Hematopoietic multipotent progenitor cell treated with erythropoietin and hydrocortisone succinate and interleukin-3 and kit ligand, for 17 days (in vitro differentiated cells): ENCODE measurements at regions not wholly inside any gene's neighbourhood (a gene's known extent, or its start where the extent isn't known, plus 50 kb on each side); places are given as distances from the start of the nearest gene placed in this dataset.
"Not testable (repeated sequence)": the region's sequence is repeated elsewhere in the genome, so short reads cannot be mapped to it uniquely, and the experiment has no call there.

Experiments
- DNase-seq: peaks from one replicate; pipeline ENCODE4 v3.0.0-alpha.2; 2015; ENCODE audit warnings: low spot score

DNA sequence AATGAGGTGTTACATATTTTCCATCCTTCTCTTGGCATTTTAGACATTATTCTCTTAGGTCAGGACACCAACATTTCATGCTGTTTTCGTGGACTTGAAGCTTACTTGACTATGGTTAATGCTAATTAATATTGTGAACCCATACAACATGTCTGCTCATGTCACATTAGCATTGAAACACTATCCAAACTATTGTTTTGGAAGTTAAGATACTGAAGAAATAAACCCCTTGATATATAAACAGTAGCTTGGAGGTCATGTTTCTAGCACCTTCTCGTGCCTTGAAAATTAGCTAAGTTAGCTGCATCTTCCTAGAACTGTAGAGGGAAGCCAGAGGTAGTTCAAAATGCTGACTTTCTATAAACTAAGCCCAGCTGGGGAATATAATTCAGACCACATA lies 288.8 kb downstream of the LTN1 start:
- DNase-seq, result no peak

DNA sequence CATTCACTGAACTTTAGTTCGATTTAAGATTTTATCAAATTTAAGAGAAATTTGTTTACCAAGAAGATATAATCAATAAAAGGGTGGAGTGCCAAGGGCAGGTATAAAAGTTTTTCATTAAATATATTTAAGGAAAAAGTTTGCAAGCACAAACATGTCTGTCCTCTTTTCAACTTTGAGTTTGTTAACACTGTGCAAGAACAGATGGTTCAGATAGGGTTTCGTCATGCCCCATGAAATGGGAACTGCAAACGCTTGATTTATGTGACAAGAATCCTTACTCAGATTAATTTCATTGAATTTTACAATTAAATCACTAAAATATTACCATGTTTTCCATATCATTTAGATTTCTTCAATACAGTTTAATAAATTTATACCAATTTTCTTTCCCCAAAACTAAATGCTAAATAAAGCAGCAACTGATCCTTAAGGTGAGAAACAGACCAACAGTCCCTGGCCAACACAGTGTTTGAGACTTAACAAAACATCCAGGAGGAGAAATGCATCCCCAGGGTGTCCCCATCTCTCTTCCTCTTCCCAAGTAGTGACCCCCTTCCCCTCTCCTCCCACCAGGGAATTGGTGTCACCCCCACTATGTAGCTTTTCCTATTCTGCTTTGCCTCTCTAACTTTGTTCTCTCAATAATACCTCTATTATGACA lies 292.9 kb downstream of the LTN1 start:
- no peak for DNase-seq

DNA sequence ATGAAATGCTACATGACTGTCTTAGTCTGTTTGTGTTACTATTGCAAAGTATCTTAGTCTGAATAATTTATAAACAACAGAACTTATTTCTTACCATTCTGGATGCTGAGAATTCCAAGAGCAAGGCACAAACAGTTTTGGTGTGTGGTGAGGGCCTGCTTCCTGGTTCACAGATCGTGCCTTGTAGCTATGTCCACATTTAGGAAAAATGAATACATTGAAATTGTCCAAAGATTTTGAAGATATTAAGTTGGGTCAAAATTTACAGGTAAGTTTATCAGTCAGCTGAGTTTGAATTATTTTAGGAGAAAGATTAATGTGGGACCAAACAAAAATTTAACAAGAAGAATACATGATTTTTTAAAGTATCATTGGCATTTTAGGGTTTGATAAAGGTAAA lies 293.5 kb downstream of the LTN1 start:
- DNase-seq, result no peak

DNA sequence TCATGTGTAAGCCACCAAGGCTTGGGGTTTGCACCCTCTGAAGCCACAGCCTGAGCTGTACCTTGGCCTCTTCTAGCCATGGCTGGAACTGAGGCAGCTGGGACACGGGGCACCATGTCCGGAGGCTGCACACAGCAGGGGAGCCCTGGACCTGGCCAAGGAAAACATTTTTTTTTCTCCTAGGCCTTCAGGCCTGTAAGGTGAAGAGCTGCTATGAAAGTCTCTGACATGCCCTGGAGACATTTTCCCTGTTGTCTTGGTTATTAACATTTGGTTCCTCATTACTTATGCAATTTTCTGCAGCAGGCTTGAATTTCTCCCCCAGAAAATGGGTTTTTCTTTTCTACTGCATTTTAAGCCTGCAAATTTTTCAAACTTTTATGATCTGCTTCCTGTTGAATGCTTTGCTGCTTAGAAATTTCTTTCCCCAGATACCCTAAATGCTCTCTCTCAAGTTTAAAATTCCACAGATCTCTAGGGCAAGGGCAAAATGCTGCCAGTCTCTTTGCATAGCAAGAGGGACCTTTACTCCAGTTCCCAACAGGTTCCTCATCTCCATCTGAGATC lies 295.8 kb downstream of the LTN1 start:
- DNase-seq, result no peak

DNA sequence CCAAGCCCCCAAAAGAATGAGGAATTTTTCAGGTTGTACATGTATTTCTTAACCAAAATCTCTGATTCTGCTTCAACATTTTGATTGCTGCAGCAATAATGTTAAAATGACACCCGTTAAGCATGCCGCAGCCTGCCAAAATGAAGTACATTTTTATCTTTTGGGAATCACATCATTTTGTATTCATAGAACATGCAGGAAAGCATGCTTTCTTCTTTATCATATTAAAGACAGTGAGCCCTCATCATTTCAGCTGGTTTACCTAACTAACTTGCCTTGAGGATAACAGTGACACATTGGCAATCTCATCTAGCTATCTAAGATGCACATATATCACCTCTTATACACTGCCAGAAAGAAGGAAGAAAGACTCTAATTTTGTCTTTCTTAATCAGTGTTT lies 299.2 kb downstream of the LTN1 start:
- no peak for DNase-seq

DNA sequence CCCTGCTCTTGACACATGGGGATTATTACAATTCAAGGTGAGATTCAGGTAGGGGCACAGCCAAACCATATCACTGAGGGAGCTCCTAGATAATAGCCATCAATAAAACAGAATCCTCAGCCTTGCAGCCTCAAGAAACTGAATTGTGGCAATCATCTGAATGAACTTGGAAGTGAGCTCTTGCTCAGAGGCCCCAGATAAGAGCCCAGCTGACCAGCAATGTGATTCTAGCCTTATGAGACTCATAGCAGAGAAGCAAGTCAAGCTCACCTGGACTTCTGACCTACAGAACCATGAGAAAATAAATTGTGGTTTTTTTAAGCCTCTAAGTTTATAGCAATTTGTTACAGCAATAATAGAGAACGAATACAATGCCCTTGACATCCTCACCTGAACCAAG lies 302.5 kb downstream of the LTN1 start:
- no peak for DNase-seq

DNA sequence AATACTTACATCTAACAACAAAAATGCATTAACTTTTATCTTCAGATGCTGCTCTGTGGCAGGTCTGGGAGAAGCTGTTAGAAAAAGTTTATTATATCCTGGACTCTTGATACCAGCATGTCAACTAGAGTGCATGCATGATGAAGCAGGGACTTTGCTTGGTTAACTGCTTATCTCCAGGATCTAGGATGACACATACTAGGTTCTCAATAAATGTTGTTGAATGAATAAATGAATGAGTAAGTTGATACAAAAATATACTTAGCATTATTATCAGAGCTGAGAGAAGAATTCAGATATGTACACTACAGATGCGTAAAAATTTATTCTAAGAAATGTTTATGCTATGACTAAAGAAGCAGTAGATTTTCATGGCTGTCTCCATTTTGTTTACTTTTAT lies 304.3 kb downstream of the LTN1 start:
- no peak for DNase-seq

DNA sequence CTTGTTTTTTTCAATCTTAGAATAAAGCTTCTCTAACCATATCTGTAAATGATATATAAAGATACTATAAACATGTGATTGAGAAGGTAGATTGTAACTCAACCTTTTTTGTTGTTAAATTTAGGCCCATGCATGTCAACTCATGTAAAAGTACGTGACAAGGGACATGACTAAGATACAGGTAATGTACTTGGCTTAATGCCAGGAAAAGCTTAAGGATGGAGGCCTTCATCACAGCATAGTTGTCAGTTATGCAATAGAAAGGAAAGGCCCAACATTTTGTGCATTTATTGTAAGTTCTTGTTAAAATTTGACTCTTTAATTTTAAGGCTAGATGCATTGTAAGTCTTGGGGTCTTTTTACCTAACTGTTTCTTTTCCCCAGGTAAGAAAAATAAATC lies 305.1 kb downstream of the LTN1 start:
- DNase-seq, result no peak

DNA sequence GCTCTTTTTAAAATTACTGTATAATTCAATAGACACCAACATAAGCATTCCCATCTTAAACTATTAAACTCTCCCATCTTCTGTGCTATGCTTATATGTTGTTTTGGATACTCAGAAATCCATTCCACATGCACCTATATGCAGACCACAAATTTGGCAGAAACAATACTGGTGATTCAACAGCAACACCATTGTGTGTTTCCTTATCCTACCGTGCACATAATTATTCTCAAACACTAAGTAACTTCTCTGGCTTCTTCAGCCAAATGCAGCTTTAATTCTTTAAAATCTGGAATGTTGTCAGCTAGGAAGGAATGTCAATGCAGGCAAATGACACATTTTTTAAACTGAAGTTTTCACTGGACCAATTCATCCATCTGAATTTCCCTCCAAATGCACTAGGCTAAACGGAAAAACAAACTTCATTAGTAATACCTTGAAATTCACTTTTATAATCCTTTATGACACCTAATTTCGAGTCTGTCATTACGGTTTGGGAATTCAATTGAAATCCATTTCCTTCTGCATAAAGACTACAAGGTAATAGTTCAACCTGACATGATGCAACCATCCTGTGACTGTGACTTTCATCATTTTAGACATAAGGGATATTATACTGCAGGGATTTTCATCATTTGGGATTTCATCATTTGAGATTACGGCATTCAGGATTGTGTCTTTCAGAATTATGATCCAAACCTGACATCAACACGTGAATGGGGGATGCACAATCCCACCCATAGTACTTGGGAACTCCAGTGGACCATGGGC lies 308.5 kb downstream of the LTN1 start:
- no peak for DNase-seq

DNA sequence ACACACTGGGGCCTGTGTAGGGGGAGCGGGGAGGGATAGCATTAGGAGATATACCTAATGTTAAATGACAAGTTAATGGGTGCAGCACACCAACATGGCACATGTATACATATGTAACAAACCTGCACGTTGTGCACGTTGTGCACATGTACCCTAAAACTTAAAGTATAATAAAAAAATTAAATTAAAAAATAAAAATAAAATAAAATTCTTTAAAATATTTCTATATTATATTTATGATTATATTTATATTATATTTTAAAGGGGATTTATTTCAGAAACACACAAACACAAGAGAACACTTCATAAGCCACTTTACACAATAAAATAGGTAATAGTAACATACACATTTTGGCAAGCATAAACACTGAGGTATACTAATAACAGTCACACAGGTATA lies 309.8 kb downstream of the LTN1 start:
- not testable (repeated sequence) for DNase-seq

DNA sequence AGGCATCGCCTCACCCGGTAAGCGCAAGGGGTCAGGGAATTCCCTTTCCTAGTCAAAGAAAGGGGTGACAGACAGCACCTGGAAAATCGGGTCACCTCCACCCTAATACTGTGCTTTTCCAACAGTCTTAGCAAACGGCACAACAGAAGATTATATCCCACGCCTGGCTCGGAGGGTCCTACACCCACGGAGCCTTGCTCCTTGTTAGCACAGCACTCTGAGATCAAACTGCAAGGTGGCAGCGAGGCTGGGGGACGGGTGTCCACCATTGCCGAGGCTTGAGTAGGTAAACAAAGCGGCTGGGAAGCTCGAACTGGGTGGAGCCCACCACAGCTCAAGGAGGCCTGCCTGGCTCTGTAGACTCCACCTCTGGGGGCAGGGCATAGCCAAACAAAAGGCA lies 315.6 kb downstream of the LTN1 start:
- DNase-seq, result not testable (repeated sequence)

DNA sequence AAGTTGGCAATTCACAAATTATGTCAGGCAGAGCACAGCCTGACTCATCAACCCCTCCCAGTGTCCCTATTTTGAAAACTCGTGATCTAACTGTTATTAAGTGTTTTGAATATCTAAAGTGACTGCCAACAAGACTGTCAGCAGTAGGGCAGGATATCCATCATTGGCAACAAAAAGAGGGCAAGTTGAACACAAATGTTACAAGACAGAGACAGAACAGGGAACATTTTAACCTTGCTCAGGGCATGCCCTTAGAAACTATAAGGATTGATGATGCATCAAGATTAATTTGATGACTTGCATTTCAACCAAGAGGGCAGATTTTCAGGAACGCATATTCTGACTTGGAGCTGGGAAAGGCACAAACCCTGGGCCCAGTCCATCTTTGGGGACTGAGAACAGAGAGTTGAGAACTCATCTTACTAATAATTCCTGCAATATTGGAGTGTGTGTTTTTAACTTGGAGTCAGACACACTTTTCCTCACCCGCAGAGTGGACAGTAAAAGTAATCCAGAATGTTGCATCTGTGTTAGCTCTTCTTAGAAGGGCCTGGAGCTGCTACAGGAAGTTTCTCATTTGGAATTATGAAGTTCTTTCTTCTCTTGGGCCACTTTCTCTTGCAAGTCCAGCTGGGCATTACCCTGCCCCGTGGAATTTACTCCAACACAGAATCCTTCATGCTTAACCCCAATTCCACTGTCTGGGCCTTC lies 317.2 kb downstream of the LTN1 start:
- DNase-seq, result no peak

DNA sequence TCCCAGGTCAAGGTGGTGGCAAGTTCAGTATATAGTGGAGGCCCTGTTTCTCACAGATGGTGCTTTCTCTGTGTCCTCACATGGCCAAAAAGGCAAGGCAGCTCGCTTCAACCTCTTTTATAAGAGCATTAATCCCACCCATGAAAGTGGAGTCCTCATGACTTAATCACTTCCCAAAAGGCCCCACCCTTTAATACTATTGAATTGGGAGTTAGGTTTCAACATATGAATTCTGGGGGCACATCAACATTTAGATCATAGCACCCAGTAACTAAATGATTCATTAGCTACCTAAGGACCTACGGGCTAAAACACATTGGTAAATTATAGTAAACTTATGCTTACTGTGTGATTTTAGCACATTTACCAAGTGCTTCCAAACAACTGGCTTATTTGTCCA lies 317.9 kb downstream of the LTN1 start:
- DNase-seq, result no peak

DNA sequence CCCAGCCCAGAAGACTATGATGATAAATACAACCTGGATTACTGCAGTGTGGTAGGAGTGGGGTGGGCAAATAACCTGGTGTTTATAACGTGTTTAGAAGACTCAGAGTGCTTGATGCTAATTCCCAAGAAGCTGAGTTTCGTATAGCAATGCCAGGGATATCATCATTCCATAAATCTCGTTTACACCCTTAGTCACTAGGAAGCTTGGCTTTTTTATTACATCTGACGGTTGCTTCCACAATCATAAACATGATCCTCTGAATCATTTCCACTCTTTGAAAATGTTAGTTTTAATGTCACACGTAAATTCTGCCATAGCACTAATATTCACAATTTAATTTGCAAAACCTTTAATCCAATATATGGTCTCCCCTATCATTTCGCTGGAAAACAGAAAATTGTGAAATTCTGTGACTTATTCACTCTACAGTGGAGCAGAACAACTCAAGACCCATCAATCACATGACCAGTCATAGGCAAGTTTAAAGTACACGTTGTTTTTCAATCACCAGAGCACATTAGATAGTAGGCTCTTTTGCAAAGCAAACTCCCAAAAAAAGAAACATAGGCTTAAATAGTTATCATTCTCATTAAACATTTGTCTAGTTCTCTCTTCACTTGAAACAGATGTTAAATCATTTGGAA lies 321.0 kb downstream of the LTN1 start:
- no peak for DNase-seq

DNA sequence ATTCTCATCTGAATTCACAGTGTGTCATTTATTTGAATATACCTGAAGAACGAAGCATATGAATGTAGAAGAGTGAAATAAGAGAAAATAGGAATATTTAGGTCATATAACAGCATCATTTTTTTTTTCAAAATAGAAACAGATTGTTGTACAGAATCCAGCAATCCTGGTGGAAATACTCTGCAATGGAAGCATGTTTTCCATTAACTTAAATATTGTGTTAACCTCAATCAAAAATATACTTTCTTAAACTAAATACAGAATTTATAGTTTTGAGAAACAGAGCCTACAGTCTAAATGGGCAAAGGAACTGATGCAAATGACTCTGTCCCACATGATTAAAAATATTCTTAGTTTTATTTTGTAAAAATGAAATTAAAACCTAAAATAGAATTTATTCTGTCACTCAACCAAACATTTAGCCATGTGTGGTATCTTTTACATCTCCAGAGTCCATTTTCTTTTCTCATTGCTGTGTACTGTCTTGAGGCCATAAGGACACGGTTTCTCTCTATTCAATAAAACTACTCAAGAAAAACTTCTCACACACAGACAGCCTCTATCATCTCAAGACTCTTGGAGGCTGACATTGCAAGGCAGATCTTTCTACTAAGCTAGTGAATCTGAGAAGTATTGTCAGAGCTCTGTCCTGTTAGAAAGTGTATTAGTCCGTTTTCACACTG lies 322.6 kb downstream of the LTN1 start:
- no peak for DNase-seq

DNA sequence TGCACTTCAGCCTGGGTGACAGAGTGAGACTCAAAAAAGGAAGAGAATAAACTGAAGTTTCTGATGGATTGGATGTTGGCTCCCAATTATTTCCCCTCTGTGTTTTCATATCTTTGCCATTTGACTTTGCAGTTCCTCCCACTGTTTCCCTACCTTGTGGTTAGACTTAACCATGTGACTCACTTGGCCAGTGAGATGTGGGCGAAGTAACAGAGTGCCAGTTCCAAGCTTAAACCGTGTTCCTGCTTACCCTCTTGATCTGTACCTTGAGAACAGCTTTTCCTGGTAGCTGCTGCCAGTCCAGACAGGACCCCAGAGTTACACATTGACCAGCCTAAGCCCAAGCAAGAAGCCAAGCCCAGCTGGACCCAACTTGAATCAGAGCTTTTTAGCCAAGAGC lies 323.4 kb downstream of the LTN1 start:
- DNase-seq, result no peak

DNA sequence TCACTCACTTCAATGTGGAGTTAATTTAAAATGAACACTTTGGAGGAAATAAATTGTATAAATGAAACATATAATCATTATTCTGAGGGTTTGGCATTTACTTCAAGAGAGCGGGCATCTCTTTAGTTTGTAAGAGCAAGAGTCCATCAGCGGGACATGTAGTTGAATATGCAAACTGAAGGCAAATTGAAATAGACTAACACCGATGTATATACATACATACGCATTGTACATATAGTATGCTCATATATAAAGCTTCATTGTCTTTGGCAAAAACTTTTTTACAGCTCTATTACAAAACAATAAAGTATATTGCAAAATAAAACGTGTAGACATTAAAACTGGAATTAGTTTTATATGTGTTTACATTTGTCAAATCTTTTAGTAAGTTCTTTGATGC lies 328.9 kb downstream of the LTN1 start:
- no peak for DNase-seq

DNA sequence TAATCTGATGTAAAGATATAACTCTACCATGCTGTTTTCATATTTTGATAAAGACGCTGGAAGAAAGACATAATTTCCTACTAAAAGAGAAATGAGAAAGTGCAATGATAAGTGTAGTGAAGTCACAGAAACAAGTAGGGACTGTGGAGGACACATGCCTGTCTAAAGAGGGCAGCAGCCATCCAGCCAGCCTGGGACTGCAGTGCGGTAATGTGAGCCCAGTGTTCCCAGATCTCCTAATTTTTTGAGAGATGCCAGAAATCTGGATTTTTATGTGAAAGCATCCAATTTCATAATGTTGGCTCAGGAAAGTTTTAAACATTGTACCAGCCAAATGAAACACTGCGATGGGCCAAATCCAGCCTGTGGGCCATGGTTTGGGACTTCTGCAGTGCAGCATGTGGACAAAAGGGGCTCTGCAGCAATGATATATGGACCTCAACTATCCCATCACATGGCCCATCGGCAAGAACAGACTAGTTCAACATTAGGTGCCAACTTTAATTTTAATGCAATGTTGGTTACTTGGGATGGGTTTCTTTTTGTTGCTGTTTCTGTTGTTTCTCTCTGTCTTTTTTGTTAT lies 329.5 kb downstream of the LTN1 start:
- DNase-seq, result no peak

DNA sequence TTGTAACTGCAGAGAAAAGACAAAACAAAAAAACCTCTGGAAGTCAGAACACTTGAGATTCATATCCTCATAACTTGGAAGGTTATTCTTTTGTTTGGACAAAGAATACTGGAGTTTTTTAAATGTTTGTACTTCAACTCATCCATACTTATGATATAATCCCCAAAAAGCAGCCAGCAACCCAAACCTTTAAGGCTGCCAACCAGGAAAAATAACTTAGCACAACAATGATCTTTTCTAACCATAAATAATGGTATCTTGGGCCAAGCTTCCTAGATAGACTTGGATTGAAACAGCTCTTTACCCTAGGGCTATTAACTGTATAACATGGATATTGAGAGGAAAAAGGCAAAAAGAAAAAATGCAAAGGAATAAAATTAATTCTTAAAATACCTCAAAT lies 335.1 kb downstream of the LTN1 start:
- DNase-seq, result no peak

DNA sequence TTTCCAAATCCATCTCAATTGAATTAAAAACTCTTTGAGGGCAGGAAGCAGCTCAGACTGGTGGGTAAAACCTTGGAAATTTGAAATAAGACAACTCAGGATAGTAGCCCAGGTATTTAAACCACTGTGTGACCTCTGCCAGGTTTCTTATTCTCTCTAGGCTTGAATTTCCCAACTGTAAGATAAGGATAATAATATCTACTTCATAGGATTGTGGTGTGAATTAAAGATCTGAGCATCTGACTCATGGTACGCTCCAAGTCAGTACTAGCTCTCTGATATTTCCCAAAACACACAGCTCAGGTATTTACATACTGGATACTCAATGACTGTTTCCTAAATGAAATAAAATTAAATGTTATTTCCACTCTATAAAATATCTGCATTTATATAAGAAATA lies 337.2 kb downstream of the LTN1 start:
- no peak for DNase-seq

DNA sequence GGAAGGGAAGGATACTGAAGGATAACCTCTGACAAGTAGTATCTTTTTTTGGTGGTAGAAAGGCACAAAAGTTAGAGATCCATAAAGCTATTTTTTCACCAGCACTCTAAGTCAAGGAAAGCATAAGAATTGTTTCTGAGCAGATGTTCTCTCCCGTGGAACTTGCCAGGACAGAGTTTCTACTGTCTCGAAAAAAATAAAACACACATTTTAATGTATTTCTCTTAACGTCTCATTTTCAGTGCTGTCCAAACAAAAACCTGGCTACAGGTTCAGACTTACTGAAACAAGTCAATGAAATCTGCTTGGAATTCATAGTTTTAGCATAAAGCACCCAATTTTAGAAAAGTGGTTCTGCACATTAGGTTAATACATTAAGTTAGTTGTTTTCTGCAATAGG lies 338.3 kb downstream of the LTN1 start:
- no peak for DNase-seq

DNA sequence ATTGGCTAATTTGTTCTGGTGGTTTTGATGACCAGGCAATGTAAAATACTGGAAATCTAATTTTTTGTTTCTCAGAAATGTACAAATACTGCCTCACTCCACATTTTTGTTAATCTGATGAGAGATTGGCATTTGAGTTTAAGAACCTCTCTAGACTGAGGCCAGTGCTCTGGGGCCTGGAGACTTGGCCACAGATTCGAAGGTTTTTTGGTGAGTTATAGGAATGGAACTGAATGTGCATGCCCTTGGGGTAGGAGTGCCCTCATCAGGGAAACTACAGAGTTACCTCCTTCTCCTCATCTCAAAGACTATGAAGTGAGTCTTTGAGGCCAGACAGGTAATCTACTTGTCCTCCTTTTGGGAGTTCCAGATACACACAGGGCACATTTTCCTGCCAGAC lies 347.9 kb downstream of the LTN1 start:
- DNase-seq, result no peak
